RWPE2 (cell line): ENCODE measurements at regions not wholly inside any gene's neighbourhood (a gene's known extent, or its start where the extent isn't known, plus 50 kb on each side); places are given as distances from the start of the nearest gene placed in this dataset.

ENCODE experiments used
- ATAC-seq: fragments of 200-7000 bp; cut with Tn5 transposase; 3 replicates; pipeline ENCODE4 v1.9.1; 2021; ENCODE audit warnings: low read depth
- DNase-seq: peaks from one replicate; pipeline ENCODE4 v3.0.0-alpha.2; 2020; ENCODE audit warnings: low spot score
- H3K27ac ChIP-seq: fragments of 450-650 bp; 2 replicates; pipeline ENCODE4 v1.5.1; 2017; ENCODE audit warnings: mild to moderate bottlenecking; ENCODE audit not compliant: poor library complexity, severe bottlenecking
- H3K27me3 ChIP-seq: fragments of 250-450 bp; sonication (Bioruptor Pico); 2 replicates; pipeline ENCODE4 v1.5.1; 2021; ENCODE audit warnings: mild to moderate bottlenecking, moderate library complexity; ENCODE audit not compliant: insufficient read depth, poor library complexity, severe bottlenecking
- H3K36me3 ChIP-seq: fragments of 250-450 bp; sonication (Bioruptor Pico); 2 replicates; pipeline ENCODE4 v1.5.1; 2020; ENCODE audit warnings: low read depth, mild to moderate bottlenecking, moderate library complexity
- H3K4me1 ChIP-seq: fragments of 250-450 bp; sonication (Bioruptor Pico); 2 replicates; pipeline ENCODE4 v1.5.1; 2021; ENCODE audit warnings: mild to moderate bottlenecking, moderate library complexity; ENCODE audit not compliant: insufficient read depth, poor library complexity, severe bottlenecking
- H3K4me3 ChIP-seq: fragments of 250-450 bp; sonication (Bioruptor Pico); 2 replicates; pipeline ENCODE4 v1.5.1; 2021; ENCODE audit warnings: mild to moderate bottlenecking, moderate library complexity; ENCODE audit not compliant: severe bottlenecking
- H3K9me3 ChIP-seq: fragments of 250-450 bp; sonication (Bioruptor Pico); 2 replicates; pipeline ENCODE4 v1.5.1; 2021; ENCODE audit warnings: mild to moderate bottlenecking, moderate library complexity; ENCODE audit not compliant: severe bottlenecking
- CTCF ChIP-seq: fragments of 450-650 bp; IDR thresholded peaks from one replicate; pipeline ENCODE4 v1.5.1; 2017; ENCODE audit warnings: mild to moderate bottlenecking, moderate library complexity; ENCODE audit not compliant: poor library complexity, severe bottlenecking

DNA sequence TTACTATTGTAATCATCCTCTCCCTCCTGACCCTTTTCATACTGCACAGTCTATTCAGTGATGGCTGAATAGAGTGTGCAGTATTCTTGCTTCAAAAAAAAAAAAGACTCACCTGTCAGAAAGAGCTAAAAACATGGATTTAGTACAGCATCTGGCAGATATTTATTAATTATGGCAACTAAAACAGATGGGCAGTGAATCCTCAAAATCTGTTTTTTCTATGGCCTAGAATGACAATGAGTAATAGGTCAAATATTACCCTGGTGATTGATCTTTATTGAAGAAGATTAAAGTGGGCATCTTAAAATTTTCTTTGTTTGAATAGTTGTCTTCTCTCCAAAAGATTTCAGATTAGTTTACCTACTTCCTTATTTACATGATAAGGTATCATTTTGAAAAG, 543.6 kb downstream of the FOXG1 start:
- no peak for DNase-seq
- ATAC-seq = no peak
- Histone ChIP-seq H3K27ac (peak overlapping the region; percentile 48), H3K27me3 (no peaks in the 10 kb centered on the region), H3K9me3 (no peaks in the 10 kb centered on the region), H3K36me3 (no peaks in the 10 kb centered on the region), H3K4me1 (peaks cover 17% of the 10 kb centered on the region), H3K4me3 (no peak overlapping the region)
- no peak for TF ChIP-seq CTCF

DNA sequence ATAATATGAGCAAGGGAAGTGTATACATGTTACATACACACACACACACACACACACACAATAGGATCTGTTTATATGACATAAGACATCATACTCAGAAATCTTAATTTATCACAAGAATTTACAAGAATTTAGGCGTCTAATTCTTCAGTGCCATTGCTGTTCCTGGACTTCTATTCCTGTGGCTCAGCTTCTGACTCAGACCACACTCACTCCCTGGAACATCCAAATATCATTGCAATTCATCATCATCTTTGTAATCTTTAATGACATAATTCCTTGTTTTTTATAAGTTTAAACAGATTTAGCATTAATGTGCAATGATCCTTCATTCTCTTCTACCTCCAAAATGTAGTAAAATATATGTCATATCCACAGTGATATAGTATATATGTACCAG, 544.2 kb downstream of the FOXG1 start:
- H3K27ac ChIP-seq = peak overlapping the region; percentile 48
- ATAC-seq = peak; percentile 99
- no peak for TF ChIP-seq CTCF
- DNase-seq = no peak
- no peaks in the 10 kb centered on the region for H3K9me3 ChIP-seq
- no peaks in the 10 kb centered on the region for H3K36me3 ChIP-seq
- no peaks in the 10 kb centered on the region for H3K27me3 ChIP-seq
- H3K4me1 ChIP-seq = peaks cover 17% of the 10 kb centered on the region
- no peak overlapping the region for H3K4me3 ChIP-seq

GRCh38 chr14:29311983-29312382, 545.4 kb downstream of the FOXG1 start:
- H3K27me3 ChIP-seq = no peaks in the 10 kb centered on the region
- DNase-seq = no peak
- no peak overlapping the region for H3K27ac ChIP-seq
- H3K4me3 ChIP-seq = no peak overlapping the region
- ATAC-seq = no peak
- no peaks in the 10 kb centered on the region for H3K9me3 ChIP-seq
- H3K4me1 ChIP-seq = peaks cover 17% of the 10 kb centered on the region
- H3K36me3 ChIP-seq = no peaks in the 10 kb centered on the region
- no peak for TF ChIP-seq CTCF

- H3K4me1 ChIP-seq = no peaks in the 10 kb centered on the region
- TF ChIP-seq CTCF = no peak
- no peak overlapping the region for H3K4me3 ChIP-seq
- no peaks in the 10 kb centered on the region for H3K9me3 ChIP-seq
- ATAC-seq (no peak), DNase-seq (no peak)
- no peaks in the 10 kb centered on the region for H3K27me3 ChIP-seq
- H3K36me3 ChIP-seq = no peaks in the 10 kb centered on the region
- H3K27ac ChIP-seq = no peak overlapping the region
Observed at GRCh38 chr14:29316936-29317335, 550.3 kb downstream of the FOXG1 start.

GRCh38 chr14:29317423-29317822, 550.8 kb downstream of the FOXG1 start:
- no peak for TF ChIP-seq CTCF
- no peaks in the 10 kb centered on the region for H3K27me3 ChIP-seq
- DNase-seq (no peak), ATAC-seq (no peak)
- no peaks in the 10 kb centered on the region for H3K4me1 ChIP-seq
- H3K27ac ChIP-seq = no peak overlapping the region
- no peak overlapping the region for H3K4me3 ChIP-seq
- no peaks in the 10 kb centered on the region for H3K9me3 ChIP-seq
- H3K36me3 ChIP-seq = no peaks in the 10 kb centered on the region
